NCI-H82 (cell line): ENCODE measurements at regions not wholly inside any gene's neighbourhood (a gene's known extent, or its start where the extent isn't known, plus 50 kb on each side); places are given as distances from the start of the nearest gene placed in this dataset.

Source experiments
- DNase-seq: peaks from one replicate; lab custom pipeline; 2025; lab: John Stamatoyannopoulos, UW

DNA sequence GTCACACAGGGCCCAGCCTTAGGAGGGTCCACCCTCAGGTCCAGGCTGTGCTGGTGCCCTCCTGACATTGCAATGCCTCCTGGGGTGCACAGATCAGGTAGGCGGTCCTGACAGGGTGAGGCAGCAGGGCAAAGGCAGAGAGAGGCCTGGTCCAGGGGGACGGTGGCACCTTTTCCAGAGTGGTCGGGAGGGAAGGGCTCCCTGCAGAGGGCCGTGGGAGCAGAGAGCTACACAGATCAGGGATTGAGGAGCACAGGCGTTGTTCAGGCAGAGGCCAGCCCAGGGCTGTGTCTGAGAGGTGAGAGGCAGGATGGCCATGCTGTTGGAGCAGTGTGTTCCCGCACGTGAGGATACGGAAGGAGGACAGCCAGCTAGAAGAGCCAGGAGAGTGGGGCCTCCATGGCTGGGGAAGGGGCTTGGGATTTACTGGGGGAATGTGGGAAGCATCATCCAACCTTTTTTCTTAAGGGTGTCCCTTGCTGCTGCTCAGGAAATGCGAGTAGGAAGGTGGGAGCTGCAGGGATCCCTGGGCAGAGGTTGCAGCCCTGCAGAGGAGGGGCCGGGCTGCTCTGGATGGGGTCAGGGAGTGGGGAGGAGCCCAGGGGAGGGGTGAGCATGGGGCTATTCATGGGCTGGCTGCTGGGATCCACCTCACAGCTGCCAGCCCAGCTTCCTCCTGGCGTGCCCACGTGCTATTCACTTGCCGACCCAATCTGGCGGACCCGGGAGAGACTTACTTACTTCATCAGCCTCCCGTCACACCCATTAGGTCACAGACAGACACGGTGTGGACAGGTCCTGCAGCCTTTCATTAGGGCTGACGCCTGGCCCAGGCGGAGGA, 1516.4 kb downstream of the TBC1D22A start:
- no peak for DNase-seq

DNA sequence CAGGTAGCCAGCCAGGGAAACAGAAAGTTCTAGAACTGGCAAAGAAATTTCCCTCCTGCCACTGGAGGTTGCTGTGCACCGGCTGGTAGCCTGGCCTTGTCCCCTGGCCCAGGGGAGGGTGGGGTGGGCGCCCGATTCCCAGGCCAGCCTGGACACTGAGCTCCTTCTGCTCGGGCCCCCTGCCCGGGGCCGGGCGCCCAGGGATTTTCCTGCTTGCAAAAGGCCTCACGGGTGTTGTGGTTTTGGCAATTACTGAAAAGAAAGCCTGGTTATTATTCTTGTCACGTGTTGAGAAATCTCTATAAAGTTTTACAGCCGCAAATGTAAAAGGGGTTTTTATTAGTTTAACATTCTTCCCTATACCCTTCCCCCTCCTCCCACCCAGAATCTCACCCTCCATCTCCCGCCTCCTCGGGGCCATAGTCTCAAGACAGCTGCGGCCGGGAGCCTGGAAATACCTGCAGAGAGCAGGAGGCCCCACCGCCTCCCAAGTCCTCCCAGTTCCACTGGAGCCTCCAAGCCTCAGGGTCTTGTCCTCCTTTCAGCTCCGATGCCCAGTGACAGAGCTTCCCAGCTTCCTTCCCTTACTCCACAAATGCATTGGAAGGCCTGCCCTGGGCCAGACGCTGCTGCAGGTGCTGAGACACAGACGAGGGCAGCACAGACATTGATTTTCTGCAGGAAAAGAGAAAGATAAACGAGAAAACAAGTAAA, 1515.6 kb downstream of the TBC1D22A start:
- no peak for DNase-seq

DNA sequence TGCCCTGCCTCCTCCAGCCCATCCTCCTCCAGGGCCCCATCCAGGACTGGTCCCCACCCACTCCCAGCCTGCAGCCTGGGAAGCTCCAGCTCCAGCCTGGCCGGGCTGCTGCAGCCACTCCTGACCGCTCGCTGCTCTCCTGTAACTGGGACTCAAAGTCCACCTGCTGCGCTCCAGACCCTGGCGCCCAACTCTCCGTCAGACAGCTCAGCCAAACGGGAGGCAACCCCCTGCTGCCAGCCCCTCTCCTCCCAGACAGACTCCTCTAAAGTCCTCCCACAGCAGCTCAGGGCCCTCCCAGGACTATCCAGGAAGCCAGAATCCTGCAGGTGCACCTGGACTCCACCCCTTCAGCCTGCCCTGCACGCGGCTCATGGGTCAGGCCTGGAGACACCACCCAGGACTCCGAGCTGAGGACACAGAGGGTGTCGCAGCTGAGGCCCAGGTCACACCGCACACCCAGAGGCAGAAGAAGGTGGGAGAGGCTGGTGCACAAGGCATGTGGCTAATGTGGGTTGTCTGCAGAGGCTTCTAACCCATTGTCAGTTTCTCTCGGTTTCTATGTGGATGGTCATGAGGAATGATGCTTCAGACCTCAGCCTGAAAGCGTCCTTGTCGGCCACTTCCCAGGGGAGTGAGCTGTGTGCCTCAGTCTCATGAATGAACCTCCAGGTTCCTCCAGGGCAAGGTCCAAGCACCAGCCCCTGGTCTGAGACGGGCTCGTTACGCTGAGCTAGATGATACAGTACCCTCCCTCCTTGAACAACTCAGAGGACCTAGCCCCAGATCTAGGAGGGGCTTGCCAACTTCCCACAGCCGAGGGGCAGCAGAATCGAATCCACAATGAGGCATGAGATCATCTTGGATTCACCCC, 1514.8 kb downstream of the TBC1D22A start:
- DNase-seq = no peak

DNA sequence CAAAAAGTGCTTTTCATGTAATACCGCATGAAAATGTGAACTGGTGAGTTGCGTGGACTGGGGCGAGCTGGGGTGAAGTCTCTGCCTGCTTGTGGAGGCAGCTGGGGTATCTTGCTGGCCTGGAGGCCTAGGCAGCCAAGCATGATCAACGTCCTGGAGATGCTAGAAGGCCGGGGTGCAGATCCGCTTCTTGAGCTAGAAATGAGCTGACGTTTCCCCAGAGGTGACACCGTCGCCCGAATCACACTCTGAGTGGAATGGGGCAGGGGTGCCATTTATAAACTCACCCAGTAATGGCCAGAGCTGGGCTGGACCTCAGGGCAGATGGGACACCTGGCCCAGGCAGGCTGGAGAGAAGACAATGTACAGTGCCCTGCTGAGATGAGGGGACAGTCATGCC, 1513.0 kb downstream of the TBC1D22A start:
- DNase-seq = no peak

DNA sequence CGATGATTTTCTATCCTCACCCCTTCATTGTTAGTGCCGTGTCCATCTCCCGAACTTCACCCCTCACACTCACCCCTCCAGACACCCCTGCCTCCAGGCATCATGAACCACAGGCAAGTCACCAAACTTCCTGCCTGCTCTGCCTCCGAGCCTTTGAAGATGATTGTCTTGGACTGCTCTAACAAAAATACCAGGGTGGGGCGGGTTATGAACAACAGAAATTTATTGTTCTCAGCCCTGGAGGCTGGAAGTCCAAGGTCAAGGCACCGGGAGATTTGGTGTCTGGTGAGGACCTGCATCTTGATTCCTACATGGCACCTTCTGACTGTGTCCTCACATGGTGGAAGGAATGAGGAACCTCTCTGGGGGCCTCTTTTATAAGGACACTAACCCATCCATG, 1508.3 kb downstream of the TBC1D22A start:
- no peak for DNase-seq

DNA sequence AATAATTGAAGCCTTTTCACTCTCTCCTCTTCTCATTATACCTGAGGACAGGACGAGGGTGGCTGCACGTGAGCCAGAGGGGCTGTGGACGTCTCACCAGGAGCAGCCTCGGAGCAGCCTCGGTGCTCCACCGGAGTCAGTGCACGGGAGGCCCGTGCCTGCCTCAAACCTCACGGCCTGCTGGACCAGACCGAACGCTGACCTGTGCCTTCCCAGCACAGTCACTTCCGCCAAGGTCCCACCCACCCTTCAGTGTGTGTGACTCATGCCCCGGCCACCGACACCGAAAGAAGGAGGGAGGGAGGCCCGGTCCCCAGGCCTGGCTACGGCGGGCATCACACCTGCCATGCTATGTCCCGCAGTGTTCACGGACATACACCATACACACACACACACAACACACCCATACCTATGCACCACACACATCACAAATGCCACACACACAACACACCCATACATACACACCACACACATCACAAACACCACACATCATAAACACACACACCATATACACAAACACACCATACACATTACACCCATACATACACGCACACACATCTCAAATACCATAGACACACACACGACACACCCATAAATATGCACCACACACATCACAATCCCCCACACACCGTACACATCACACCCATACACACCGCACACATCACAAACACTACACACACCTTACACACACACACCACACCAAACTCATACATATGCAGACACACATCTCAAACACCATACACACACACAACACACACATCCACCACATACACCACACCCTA, 1506.5 kb downstream of the TBC1D22A start:
- no peak for DNase-seq

DNA sequence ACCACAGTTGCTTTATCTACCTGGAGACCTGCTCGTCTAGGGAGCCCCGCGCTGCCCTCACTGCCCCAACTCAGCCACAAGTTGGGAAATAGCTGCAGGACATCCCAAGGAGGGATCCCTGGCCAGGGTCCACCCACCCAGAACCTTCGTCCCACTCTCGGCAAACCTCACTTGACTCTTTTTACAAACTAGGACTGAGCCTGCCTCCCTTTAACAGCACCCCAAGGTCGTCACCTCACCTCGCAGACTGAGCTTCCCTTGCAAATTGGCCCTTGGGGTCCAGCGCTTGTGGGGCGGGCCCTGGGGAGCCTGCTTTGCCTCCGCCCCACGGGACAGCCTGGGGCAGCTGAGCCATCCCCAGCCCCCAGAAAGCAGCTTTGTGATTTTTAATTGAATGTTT, 1505.8 kb downstream of the TBC1D22A start:
- DNase-seq = no peak

DNA sequence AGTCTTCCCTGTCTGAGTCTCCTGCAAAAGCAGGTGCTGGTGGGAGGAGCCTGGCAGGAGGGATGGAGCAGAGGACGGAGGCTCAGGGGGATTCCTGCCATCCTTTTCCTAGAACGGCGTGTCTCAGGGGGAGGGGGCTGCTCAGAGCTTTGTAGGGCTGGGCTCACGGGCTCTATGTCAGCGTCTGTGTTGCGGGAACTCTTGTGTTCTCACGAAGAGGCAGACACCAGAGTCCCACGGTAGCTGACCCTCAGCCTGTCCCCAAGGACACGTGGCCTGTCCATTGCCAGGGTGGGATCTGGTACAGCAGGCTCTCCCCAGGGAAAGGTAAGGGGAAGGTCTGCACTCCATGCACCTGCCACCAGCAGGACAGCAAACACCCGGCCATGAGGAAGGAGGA, 1505.2 kb downstream of the TBC1D22A start:
- DNase-seq = no peak

DNA sequence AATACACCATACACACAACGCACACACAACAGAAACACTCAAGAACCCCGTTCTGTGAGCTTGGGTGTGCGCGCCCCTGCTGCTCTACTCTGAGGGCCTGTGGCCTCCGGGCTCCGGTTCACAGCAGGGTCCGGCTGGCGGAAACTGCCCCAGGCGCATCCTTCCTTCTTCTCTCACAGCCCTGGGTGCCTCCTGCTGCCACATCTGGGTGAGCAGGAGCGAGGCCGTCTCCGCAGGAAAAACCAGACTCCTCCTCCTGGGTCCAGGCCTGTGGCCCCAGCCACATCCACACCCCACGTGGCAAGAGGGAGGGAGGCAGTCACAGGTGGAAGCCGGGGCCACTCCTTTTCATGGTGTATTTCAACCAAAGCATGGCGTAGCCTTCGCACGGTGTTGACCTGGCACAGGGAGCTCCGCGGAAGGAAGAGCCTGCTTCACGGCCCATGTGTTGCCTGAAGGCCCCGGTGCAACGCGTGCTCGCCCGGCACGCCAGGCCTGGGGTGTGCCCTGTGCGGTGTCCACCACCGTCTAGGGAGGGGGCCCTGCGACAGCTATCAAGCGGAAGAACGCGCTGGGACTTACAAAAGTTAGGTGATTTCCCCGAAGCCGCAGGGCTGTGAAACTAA, 1502.7 kb downstream of the TBC1D22A start:
- DNase-seq = no peak

DNA sequence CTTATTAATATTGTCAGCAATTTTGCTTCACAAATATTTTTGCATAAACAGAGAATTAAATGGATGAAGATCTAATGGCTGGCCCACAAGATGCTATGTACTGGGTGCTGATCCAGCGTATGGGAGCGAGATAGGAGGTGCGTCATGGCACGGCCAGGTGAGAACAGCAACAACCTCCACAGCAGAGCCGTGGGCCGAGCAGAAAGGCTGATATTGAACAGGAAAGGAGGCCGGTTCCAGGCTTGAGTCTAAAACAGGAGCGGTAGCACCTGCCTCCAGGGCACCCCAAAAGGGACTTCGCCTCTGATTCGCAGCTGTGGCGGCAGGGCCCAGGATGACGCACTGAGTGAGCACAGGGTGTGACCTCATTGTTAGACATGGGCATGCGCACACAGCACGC, 1502.1 kb downstream of the TBC1D22A start:
- DNase-seq = no peak

DNA sequence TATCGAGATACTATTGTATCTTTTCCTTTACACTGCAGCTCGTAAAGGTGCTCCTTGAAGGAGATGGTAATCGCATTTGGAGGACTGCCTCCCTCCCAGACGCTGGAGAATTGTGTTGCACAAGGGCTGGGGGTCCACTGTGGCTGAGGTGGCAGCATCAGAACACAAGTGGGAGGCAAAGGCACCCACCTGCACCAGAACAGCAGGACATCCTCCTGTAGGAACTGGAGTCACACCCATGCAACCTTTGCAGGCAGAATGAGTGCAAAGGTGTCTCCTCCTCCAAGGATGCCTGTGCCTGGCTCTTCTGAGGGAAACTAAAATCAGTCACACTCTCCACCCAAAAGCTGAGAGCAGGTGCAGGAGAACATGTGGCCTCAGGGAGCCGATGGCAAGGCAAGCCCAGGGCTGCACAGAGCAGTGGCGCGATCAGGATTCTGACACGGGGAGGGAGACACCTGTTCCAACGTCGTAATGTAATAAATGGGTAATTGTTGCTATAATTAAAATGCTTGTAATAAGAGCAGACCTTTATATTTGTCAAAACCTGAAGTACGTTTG, 1501.4 kb downstream of the TBC1D22A start:
- no peak for DNase-seq

DNA sequence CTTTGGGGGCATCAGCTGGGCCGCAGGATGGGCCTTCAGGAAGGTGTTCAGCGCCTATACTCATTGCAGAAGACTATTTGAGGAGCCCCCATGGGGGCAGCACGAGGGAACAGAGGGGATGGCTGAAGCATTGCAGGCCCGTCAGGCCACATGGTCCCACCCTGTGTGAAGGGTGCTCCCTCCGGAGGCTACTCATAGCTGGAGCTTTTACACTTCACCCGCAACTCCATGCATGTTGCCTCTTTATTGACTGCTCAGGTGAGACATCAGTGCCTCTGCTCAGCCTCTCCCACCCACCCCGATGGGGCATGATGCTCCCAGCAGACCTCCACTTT, 1500.9 kb downstream of the TBC1D22A start:
- DNase-seq = no peak

DNA sequence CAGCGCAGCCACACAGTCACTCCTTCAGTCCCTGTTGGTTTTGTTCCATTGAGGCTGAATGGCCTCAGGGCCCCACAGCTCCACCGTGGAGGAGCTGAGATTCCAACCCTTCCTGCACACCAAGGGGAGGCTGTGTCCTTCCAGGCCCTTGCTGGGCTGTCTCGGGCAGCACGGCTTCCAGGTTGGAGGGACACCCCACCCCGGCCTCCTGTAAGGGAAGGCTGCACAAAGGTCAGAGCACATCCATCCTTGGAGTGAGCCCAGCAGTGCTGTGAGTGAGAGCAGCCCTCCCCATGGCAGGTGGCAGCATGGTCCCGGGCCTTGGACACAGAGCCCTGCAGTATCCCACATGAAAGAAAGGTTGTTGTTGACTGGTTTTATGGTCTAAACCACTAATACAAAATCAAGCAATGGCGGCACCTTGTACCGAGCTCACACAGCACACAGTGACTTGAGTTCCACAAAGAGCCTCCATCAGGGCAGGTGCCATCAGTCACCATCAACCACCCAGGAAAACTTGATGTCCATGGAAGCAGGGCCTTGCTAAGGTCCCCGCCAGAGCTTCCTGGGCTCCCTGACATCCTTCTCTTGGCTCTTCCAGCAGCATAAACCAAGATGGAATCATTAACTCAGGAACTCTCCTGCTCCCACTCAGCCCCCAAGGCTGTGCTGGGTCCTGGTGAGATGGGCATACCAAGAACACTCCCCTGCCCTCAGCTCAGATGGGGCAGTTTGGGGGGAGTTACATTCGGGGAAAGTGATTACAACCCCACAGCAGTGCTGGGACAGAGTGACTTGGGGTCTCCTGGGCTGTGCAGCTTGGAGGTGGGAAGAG, 1500.4 kb downstream of the TBC1D22A start:
- DNase-seq = no peak

DNA sequence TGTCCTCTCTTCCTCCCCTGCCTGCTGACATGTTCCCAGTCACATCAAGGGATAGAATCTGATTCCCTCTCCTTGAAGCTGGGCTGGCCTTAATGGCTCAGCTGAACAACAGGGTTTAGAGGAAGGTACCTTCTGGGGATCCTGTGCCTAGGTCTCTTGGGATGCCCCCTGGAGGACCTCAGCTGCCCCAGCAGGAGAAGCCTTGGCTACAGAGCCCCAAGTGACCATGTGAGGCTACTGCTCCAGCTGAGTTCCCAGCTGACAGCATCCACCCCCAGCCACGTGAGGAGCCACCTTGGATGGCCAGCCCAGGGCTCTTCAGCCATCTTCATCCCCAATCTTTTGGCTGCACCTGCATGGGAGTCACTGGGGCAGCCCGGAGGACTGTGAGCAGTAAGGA, 1499.3 kb downstream of the TBC1D22A start:
- DNase-seq = no peak

DNA sequence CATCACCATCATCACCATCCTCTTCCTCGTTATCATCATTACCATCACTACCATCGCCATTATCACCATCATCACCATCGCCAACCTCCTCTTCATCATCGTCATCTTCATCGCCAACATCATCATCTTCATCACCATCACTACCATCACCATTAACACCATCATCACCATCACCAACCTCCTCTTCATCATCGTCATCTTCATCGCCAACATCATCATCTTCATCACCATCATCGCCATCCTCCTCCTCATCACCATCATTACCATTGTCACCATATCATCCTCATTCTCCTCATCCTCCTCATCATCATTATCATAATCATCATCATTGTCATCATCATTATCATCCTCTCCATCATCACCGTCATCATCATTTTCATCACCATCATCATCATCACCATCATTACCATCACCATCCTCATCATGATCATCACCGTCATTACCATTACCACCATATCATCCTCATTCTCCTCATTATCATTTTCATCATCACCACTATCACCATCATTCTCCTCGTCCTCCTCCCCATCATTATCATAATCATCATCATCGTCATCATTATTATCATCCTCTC, 1498.7 kb downstream of the TBC1D22A start:
- no peak for DNase-seq

DNA sequence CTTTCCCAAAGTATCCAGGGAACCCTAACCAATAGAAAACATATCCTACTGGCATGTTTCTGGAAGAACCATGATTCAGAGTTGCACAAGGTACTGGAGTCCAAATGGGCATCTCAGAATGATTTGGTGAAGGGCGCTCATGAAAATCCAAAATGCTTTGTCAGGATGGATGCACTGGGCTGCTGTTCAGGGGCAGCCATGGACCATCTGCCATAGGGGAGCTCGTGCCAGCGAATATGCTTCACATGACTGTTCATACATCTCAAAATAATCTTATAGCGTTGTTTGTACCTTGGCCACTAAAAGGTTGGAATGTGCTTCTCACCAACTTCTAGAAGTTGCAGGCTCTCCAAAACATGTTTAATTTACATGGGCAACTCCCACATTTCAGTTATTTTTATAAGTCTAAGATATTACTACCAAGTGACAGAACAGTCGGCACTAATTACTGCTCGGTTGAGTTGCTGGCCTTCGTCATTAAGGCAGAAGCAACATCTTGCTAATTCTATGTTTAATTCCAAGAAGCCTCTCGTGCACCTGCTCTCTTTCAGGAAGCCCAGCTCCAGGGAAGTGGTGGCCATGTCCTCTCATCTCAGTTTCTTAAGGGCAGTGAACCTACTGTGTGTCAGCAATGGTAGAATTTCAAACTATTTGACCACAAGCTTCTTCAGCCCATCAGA, 1497.7 kb downstream of the TBC1D22A start:
- no peak for DNase-seq

DNA sequence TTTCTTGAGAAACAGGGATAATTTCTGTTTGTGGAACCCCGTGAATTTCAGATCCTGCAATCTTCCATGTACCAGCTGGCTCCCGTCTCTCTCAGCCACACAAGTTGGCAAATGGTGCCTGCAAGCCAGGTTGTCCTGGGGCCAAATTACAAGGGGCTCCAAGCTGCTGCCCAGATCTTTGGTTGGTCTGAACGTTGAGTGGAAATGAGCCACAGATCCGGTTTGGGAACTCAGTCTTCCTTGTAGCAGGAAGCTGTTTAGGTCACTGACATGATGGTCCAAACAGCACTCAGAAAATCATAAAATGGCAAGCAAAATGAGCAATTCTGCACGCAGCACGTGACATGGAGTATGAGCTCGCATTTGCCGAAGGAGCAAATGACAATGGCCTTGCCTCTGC, 1496.4 kb downstream of the TBC1D22A start:
- DNase-seq = no peak

DNA sequence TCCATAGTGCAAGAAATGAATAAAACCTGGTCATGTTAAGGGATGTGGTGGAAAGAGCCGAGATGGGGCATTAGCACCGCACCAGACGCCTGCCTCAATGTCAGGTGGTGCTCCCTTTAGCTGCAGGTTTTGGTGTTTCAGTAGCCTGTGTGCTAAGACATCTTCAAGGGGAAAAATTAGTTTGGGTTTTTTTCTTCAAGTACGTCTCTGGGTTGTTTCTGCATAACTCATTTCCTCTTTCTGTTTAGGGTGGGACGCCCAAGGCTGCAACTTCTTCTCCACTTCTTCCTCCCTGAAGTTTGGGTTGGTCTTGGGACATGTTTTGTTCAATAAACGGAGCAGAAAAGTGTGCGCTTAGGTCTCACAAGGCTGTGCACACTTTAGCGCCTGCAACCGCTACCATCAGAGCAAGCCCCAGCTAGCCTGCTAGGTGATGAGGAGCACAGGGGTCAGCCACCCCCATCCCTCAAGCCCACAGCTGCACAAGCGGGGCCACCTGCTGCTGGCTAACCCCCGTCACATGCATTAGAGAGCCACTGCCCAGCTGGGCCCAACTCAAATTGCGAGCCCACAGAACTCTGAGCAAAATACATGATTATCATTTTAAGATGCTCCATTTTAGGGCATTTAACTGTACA, 1495.7 kb downstream of the TBC1D22A start:
- DNase-seq = no peak

DNA sequence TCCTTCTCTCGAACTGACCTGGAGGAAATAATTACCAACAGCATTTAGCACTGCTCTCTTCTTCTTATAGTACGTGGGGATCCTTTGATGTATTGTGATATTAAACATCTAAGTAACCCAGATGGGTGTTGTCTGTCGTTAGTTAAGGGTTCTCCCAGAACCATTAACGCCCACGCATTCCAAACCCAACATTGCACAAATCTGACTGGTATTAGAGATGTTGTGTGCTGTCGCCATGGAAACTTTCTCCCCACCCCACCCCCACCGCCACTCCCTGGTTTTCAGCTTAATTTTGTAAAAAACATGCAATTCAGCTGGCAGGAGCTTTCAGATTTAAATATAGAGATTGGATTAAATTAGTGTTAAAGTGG, 1495.2 kb downstream of the TBC1D22A start:
- DNase-seq = no peak
